ENCODE measurements at regions not wholly inside any gene's neighbourhood (a gene's known extent, or its start where the extent isn't known, plus 50 kb on each side); places are given as distances from the start of the nearest gene placed in this dataset.

GRCh38 chr12:14058717-14059116, 77.3 kb upstream of the GRIN2B start:
- no peak overlapping the region for H3K4me3 ChIP-seq (ENCODE audit: low read length)
- H3K27me3 ChIP-seq (ENCODE audit: control insufficient read depth, low read length) = no peaks in the 10 kb centered on the region
- no peaks in the 10 kb centered on the region for H3F3A ChIP-seq (ENCODE audit: control insufficient read depth, insufficient read depth)
- H3K9me2 ChIP-seq (replicated peaks; ENCODE audit: control insufficient read depth, low read length) = no peaks in the 10 kb centered on the region
- H3K79me2 ChIP-seq (ENCODE audit: control insufficient read depth, low read length) = no peaks in the 10 kb centered on the region
- no peaks in the 10 kb centered on the region for H3K9me3 ChIP-seq (ENCODE audit: control insufficient read depth, insufficient read depth, low read length)
- no peaks in the 10 kb centered on the region for H3K36me3 ChIP-seq (ENCODE audit: control insufficient read depth, low read length)
- no peaks in the 10 kb centered on the region for H4K20me1 ChIP-seq (ENCODE audit: control insufficient read depth, insufficient read depth, low read depth, low read length)
- H3K4me2 ChIP-seq (ENCODE audit: low read length) = no peak overlapping the region
- H3K4me1 ChIP-seq (ENCODE audit: control insufficient read depth, low read length) = no peaks in the 10 kb centered on the region
- no peak overlapping the region for H3K27ac ChIP-seq (ENCODE audit: low read depth, low read length)
- no peak for TF ChIP-seq EZH2phosphoT487 (IDR thresholded peaks at IDR 0.05; ENCODE audit: borderline replicate concordance, low read length)
- TF ChIP-seq CTCF (IDR thresholded peaks at IDR 0.05; ENCODE audit: low read depth, low read length, poor library complexity, severe bottlenecking) = no peak

GRCh38 chr12:14059548-14059947, 78.1 kb upstream of the GRIN2B start:
- Histone ChIP-seq H3F3A (ENCODE audit: control insufficient read depth, insufficient read depth) (no peaks in the 10 kb centered on the region), H3K9me2 (replicated peaks; ENCODE audit: control insufficient read depth, low read length) (no peaks in the 10 kb centered on the region), H4K20me1 (ENCODE audit: control insufficient read depth, insufficient read depth, low read depth, low read length) (no peaks in the 10 kb centered on the region), H3K36me3 (ENCODE audit: control insufficient read depth, low read length) (no peaks in the 10 kb centered on the region), H3K27me3 (ENCODE audit: control insufficient read depth, low read length) (no peaks in the 10 kb centered on the region), H3K4me1 (ENCODE audit: control insufficient read depth, low read length) (no peaks in the 10 kb centered on the region), H3K9me3 (ENCODE audit: control insufficient read depth, insufficient read depth, low read length) (0 out of 2 replicates have a peak, but pooled peaks cover 3% of the 10 kb centered on the region), H3K4me2 (ENCODE audit: low read length) (no peak overlapping the region), H3K4me3 (ENCODE audit: low read length) (no peak overlapping the region), H3K27ac (ENCODE audit: low read depth, low read length) (no peak overlapping the region), H3K79me2 (ENCODE audit: control insufficient read depth, low read length) (no peaks in the 10 kb centered on the region)
- TF ChIP-seq CTCF (IDR thresholded peaks at IDR 0.05; ENCODE audit: low read depth, low read length, poor library complexity, severe bottlenecking) (no peak), EZH2phosphoT487 (IDR thresholded peaks at IDR 0.05; ENCODE audit: borderline replicate concordance, low read length) (no peak)

- no peaks in the 10 kb centered on the region for H3F3A ChIP-seq (ENCODE audit: control insufficient read depth, insufficient read depth)
- 0 out of 2 replicates have a peak, but pooled peaks cover 3% of the 10 kb centered on the region for H3K9me3 ChIP-seq (ENCODE audit: control insufficient read depth, insufficient read depth, low read length)
- TF ChIP-seq CTCF (IDR thresholded peaks at IDR 0.05; ENCODE audit: low read depth, low read length, poor library complexity, severe bottlenecking) = no peak
- no peak for TF ChIP-seq EZH2phosphoT487 (IDR thresholded peaks at IDR 0.05; ENCODE audit: borderline replicate concordance, low read length)
- H3K4me1 ChIP-seq (ENCODE audit: control insufficient read depth, low read length) = peaks cover 18% of the 10 kb centered on the region
- no peaks in the 10 kb centered on the region for H3K27me3 ChIP-seq (ENCODE audit: control insufficient read depth, low read length)
- H3K27ac ChIP-seq (ENCODE audit: low read depth, low read length) = peak overlapping the region; percentile 31
- H3K4me2 ChIP-seq (ENCODE audit: low read length) = no peak overlapping the region
- H4K20me1 ChIP-seq (ENCODE audit: control insufficient read depth, insufficient read depth, low read depth, low read length) = no peaks in the 10 kb centered on the region
- H3K9me2 ChIP-seq (replicated peaks; ENCODE audit: control insufficient read depth, low read length) = no peaks in the 10 kb centered on the region
- H3K79me2 ChIP-seq (ENCODE audit: control insufficient read depth, low read length) = no peaks in the 10 kb centered on the region
- H3K36me3 ChIP-seq (ENCODE audit: control insufficient read depth, low read length) = no peaks in the 10 kb centered on the region
- no peak overlapping the region for H3K4me3 ChIP-seq (ENCODE audit: low read length)
Measured at GRCh38 chr12:14065616-14066015, 84.2 kb upstream of the GRIN2B start.

All from DOHH2 (cell line).